ENCODE measurements at regions not wholly inside any gene's neighbourhood (a gene's known extent, or its start where the extent isn't known, plus 50 kb on each side); places are given as distances from the start of the nearest gene placed in this dataset.

GRCh38 chr3:78390221-78390620, 1350.3 kb downstream of the ROBO2 start:
- TF ChIP-seq CTCF (IDR thresholded peaks at IDR 0.05) (no peak), POLR2A (IDR thresholded peaks at IDR 0.05) (no peak)

Data from adrenal gland (tissue), 5 donors.